ENCODE measurements at regions not wholly inside any gene's neighbourhood (a gene's known extent, or its start where the extent isn't known, plus 50 kb on each side); places are given as distances from the start of the nearest gene placed in this dataset.

- peaks cover 42% of the 10 kb centered on the region for H3K27me3 Mint-ChIP-seq
- no peaks in the 10 kb centered on the region for H3K36me3 ChIP-seq (replicated peaks in 1 of 2; ENCODE audit: control extremely low read depth in 1 of 2, control insufficient read depth in 1 of 2, extremely low read depth in 1 of 2, insufficient read depth in 2 of 2, low read length in 1 of 2)
Measured at GRCh38 chr13:97119943-97120342, 102.2 kb upstream of the MBNL2 start.

DNA sequence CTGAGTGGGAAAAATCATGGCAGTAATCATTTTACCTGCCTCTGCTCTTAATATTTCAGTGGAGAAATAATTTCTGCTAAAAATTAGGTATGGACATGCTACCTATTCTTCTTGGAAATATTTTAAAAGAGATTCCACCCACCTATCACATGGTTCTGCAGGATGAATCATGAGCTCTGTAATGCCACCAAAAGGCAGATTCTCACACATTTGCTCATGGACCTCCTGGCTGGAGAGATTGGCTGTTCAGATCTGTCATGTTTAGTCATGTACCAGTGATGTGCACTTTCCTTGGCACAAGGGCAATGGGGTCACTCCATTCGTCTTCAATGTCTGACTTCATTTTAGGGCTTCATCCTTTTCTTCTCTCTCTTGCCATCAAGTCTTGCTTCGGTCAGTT lies 101.8 kb upstream of the MBNL2 start:
- POLR2A ChIA-PET: interaction anchor here (0.6 kb wide), 1 partner anchor 12 kb away, joined by 5 read pairs; no protein-coding TSS in a partner anchor
- H3K4me1 Mint-ChIP-seq: no peaks in the 10 kb centered on the region

More at GRCh38 chr13:97119943-97120342, 102.2 kb upstream of the MBNL2 start:
- no peak for ATAC-seq (ENCODE audit: low read depth)
- no peak overlapping the region for H3K4me3 Mint-ChIP-seq
- H3K9me3 Mint-ChIP-seq (ENCODE audit: insufficient read depth): no peaks in the 10 kb centered on the region
- H3K27ac ChIP-seq (ENCODE audit: low read length in 2 of 2): no peak overlapping the region
- WGBS (ENCODE audit: insufficient coverage): no CpG with 5 or more reads among the region's 3 CpGs
- H3K9ac ChIP-seq (ENCODE audit: low read length): no peak overlapping the region
- ChIA-PET POLR2A (interaction anchor here (0.6 kb wide), 1 partner anchor 12 kb away, joined by 5 read pairs; no protein-coding TSS in a partner anchor), CTCF (interaction anchor here (1.0 kb wide), 2 partner anchors 10 to 240 kb away, joined by 3 read pairs; no protein-coding TSS in a partner anchor)
- H2AFZ ChIP-seq (ENCODE audit: insufficient read depth, low read depth, low read length, poor library complexity, severe bottlenecking): no peak overlapping the region
- no peaks in the 10 kb centered on the region for H4K20me1 ChIP-seq (ENCODE audit: control insufficient read depth, insufficient read depth, low read length, poor library complexity, severe bottlenecking)
- no peak for DNase-seq
- no peak overlapping the region for H3K4me2 ChIP-seq (replicated peaks; ENCODE audit: low read depth, low read length, poor library complexity, severe bottlenecking)
- intact Hi-C loops (cut with micrococcal nuclease): no loop called here
- no peak overlapping the region for H3K4me3 ChIP-seq (ENCODE audit: control extremely low read depth in 1 of 5, extremely low read depth in 1 of 5, insufficient read depth in 1 of 5, low read depth in 2 of 5, low read length in 4 of 5)
- no peak overlapping the region for H3K27ac Mint-ChIP-seq
- H3K9me3 ChIP-seq (ENCODE audit: control extremely low read depth in 1 of 3, control insufficient read depth in 2 of 3, insufficient read depth in 1 of 3, low read length in 2 of 3): no peaks in the 10 kb centered on the region
- no peaks in the 10 kb centered on the region for H3K4me1 Mint-ChIP-seq
- H3K4me1 ChIP-seq (ENCODE audit: control insufficient read depth in 2 of 2, insufficient read depth in 2 of 2, low read length in 2 of 2): no peaks in the 10 kb centered on the region
- H3K79me2 ChIP-seq (ENCODE audit: control insufficient read depth, insufficient read depth, low read length): no peaks in the 10 kb centered on the region
- no peak for TF ChIP-seq CTCF (IDR thresholded peaks at IDR 0.05)
- no peak for TF ChIP-seq EZH2 (IDR thresholded peaks at IDR 0.05; ENCODE audit: borderline replicate concordance, insufficient read depth, low read depth, low read length, poor library complexity, severe bottlenecking)
- H3K27me3 ChIP-seq (replicated peaks in 1 of 4; ENCODE audit: control extremely low read depth in 1 of 4, control insufficient read depth in 3 of 4, insufficient read depth in 4 of 4, low read length in 3 of 4): peaks cover 0 to 4% (median 1%) of the 10 kb centered on the region in 4 experiments

More for the DNA sequence above, 101.8 kb upstream of the MBNL2 start:
- Histone ChIP-seq H3K27me3 (replicated peaks in 1 of 4; ENCODE audit: control extremely low read depth in 1 of 4, control insufficient read depth in 3 of 4, insufficient read depth in 4 of 4, low read length in 3 of 4) (peaks cover 0 to 4% (median 1%) of the 10 kb centered on the region in 4 experiments), H3K36me3 (replicated peaks in 1 of 2; ENCODE audit: control extremely low read depth in 1 of 2, control insufficient read depth in 1 of 2, extremely low read depth in 1 of 2, insufficient read depth in 2 of 2, low read length in 1 of 2) (no peaks in the 10 kb centered on the region), H3K9me3 (ENCODE audit: control extremely low read depth in 1 of 3, control insufficient read depth in 2 of 3, insufficient read depth in 1 of 3, low read length in 2 of 3) (no peaks in the 10 kb centered on the region), H4K20me1 (ENCODE audit: control insufficient read depth, insufficient read depth, low read length, poor library complexity, severe bottlenecking) (no peaks in the 10 kb centered on the region), H3K4me3 (ENCODE audit: control extremely low read depth in 1 of 5, extremely low read depth in 1 of 5, insufficient read depth in 1 of 5, low read depth in 2 of 5, low read length in 4 of 5) (no peak overlapping the region), H3K4me1 (ENCODE audit: control insufficient read depth in 2 of 2, insufficient read depth in 2 of 2, low read length in 2 of 2) (no peaks in the 10 kb centered on the region), H3K9ac (ENCODE audit: low read length) (no peak overlapping the region), H2AFZ (ENCODE audit: insufficient read depth, low read depth, low read length, poor library complexity, severe bottlenecking) (no peak overlapping the region), H3K27ac (ENCODE audit: low read length in 2 of 2) (no peak overlapping the region), H3K4me2 (replicated peaks; ENCODE audit: low read depth, low read length, poor library complexity, severe bottlenecking) (no peak overlapping the region), H3K79me2 (ENCODE audit: control insufficient read depth, insufficient read depth, low read length) (no peaks in the 10 kb centered on the region)
- intact Hi-C loops (cut with micrococcal nuclease): no loop called here
- DNase-seq (no peak), ATAC-seq (ENCODE audit: low read depth) (no peak)
- TF ChIP-seq EZH2 (IDR thresholded peaks at IDR 0.05; ENCODE audit: borderline replicate concordance, insufficient read depth, low read depth, low read length, poor library complexity, severe bottlenecking) (no peak), CTCF (IDR thresholded peaks at IDR 0.05) (no peak)
- Mint-ChIP-seq H3K4me3 (no peak overlapping the region), H3K27me3 (peaks cover 43% of the 10 kb centered on the region), H3K9me3 (ENCODE audit: insufficient read depth) (no peaks in the 10 kb centered on the region), H3K27ac (no peak overlapping the region)
- CTCF ChIA-PET: interaction anchor here (1.0 kb wide), 1 partner anchor 10 kb away, joined by 3 read pairs; no protein-coding TSS in a partner anchor
- whole genome bisulfite sequencing (ENCODE audit: insufficient coverage): 80% methylated on average over 1 of the region's 2 CpGs

Data from B cell (primary cell).